ENCODE measurements at regions not wholly inside any gene's neighbourhood (a gene's known extent, or its start where the extent isn't known, plus 50 kb on each side); places are given as distances from the start of the nearest gene placed in this dataset.

DNA sequence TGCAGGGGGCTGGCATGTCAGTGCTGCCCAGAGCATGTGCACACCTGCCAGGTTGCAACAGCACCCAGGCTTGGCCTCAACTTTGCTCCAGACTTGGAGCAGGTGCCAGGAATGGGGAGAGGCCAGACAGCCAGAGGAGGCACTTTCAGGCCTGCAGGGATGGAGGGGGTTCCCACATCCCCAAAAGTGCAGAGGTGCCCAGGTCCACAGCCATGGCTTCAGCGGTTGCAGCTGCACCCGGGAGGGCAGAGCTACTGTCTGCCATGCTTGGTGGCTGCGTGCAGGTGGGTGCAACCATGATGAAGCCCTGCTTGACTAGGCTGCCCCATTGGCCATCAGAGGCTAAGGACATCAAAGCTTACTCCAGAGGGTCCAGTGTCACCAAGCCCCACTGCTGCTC is 196.8 kb upstream of the VRK2 start:
- no peak overlapping the region for H2BK5ac ChIP-seq (ENCODE audit: low read depth, low read length)
- no peaks in the 10 kb centered on the region for H3K23me2 ChIP-seq (ENCODE audit: low read depth, low read length)
- H3K4me2 ChIP-seq (ENCODE audit: insufficient read depth in 1 of 2, low read depth in 2 of 2, low read length in 2 of 2), result no peak overlapping the region
- H3K4me1 ChIP-seq (replicated peaks in 1 of 4; ENCODE audit: control insufficient read depth in 3 of 4, insufficient read depth in 4 of 4, low read length in 3 of 4), result no peaks in the 10 kb centered on the region
- no peak overlapping the region for H3K27ac ChIP-seq (ENCODE audit: low read depth, low read length)
- DNase-seq (ENCODE audit: low read depth in 1 of 2, low spot score in 2 of 2) (no peak), FAIRE-seq (no peak)
- no peaks in the 10 kb centered on the region for H3K79me1 ChIP-seq (ENCODE audit: low read depth, low read length)
- no peak overlapping the region for H2AK5ac ChIP-seq (ENCODE audit: low read depth, low read length)
- H2BK12ac ChIP-seq (ENCODE audit: low read depth, low read length), result no peak overlapping the region
- no peak overlapping the region for H4K8ac ChIP-seq (ENCODE audit: extremely low read depth, insufficient read depth, low read length)
- no peak overlapping the region for H3K4me3 ChIP-seq (ENCODE audit: extremely low read depth in 1 of 4, insufficient read depth in 2 of 4, low read depth in 3 of 4, low read length in 4 of 4)
- WGBS, 2 experiments (ENCODE audit: extremely low coverage in 1 of 2, insufficient coverage in 1 of 2, insufficient read length in 1 of 2, insufficient replicate concordance in 2 of 2, low coverage in 1 of 2, low lambda C conversion rate in 2 of 2, missing lambda C conversion rate in 1 of 2), result 100% methylated on average over 3 of the region's 3 CpGs; no CpG with 5 or more reads in 1 of the 2 experiments
- H3K56ac ChIP-seq (replicated peaks; ENCODE audit: insufficient read length, low read depth, low read length), result no peak overlapping the region
- no peak overlapping the region for H3K14ac ChIP-seq (ENCODE audit: insufficient read length)
- no peak overlapping the region for H2BK20ac ChIP-seq (ENCODE audit: low read length)
- no peaks in the 10 kb centered on the region for H3K79me2 ChIP-seq (ENCODE audit: control insufficient read depth in 1 of 2, insufficient read depth in 2 of 2, low read length in 2 of 2)
- H4K20me1 ChIP-seq (replicated peaks in 1 of 2; ENCODE audit: control insufficient read depth in 1 of 2, insufficient read depth in 2 of 2, low read length in 2 of 2), result no peaks in the 10 kb centered on the region
- H2BK15ac ChIP-seq (ENCODE audit: low read length), result no peak overlapping the region
- POLR2A ChIA-PET (ENCODE audit: partially characterized antibody), result no interaction called here
- no peak overlapping the region for H2AFZ ChIP-seq (ENCODE audit: low read length)
- no peak overlapping the region for H2BK120ac ChIP-seq (replicated peaks; ENCODE audit: low read depth, low read length)
- no peak overlapping the region for H4K91ac ChIP-seq (replicated peaks; ENCODE audit: insufficient read length, low read length)
- no peak overlapping the region for H3K9ac ChIP-seq (replicated peaks in 1 of 4; ENCODE audit: extremely low read depth in 1 of 4, low read depth in 3 of 4, low read length in 3 of 4)
- no peak overlapping the region for H3K4ac ChIP-seq (replicated peaks; ENCODE audit: insufficient read length, low read depth, low read length)
- H4K5ac ChIP-seq (ENCODE audit: insufficient read length, low read depth, low read length), result no peak overlapping the region
- peaks cover 0 to 5% of the 10 kb centered on the region in 2 experiments; a peak in 1 of 4 replicates for H3K9me3 ChIP-seq (ENCODE audit: insufficient read depth in 2 of 2, low read depth in 1 of 2, low read length in 1 of 2)
- H3K18ac ChIP-seq (ENCODE audit: extremely low read depth, low read length), result no peak overlapping the region
- CTCF ChIA-PET (ENCODE audit: partially characterized antibody), result interaction anchor here (0.8 to 1.3 kb wide), 2 partner anchors 11 to 56 kb away, joined by 3 read pairs; no protein-coding TSS in a partner anchor
- H3K27me3 ChIP-seq (replicated peaks in 1 of 4; ENCODE audit: control insufficient read depth in 3 of 4, extremely low read depth in 1 of 4, insufficient read depth in 3 of 4, low read length in 3 of 4), result no peaks in the 10 kb centered on the region
- H3K23ac ChIP-seq (ENCODE audit: insufficient read length), result no peak overlapping the region
- H3K36me3 ChIP-seq (ENCODE audit: control insufficient read depth in 2 of 4, insufficient read depth in 4 of 4, low read length in 3 of 4), result no peaks in the 10 kb centered on the region
- TF ChIP-seq, protein P1, sequence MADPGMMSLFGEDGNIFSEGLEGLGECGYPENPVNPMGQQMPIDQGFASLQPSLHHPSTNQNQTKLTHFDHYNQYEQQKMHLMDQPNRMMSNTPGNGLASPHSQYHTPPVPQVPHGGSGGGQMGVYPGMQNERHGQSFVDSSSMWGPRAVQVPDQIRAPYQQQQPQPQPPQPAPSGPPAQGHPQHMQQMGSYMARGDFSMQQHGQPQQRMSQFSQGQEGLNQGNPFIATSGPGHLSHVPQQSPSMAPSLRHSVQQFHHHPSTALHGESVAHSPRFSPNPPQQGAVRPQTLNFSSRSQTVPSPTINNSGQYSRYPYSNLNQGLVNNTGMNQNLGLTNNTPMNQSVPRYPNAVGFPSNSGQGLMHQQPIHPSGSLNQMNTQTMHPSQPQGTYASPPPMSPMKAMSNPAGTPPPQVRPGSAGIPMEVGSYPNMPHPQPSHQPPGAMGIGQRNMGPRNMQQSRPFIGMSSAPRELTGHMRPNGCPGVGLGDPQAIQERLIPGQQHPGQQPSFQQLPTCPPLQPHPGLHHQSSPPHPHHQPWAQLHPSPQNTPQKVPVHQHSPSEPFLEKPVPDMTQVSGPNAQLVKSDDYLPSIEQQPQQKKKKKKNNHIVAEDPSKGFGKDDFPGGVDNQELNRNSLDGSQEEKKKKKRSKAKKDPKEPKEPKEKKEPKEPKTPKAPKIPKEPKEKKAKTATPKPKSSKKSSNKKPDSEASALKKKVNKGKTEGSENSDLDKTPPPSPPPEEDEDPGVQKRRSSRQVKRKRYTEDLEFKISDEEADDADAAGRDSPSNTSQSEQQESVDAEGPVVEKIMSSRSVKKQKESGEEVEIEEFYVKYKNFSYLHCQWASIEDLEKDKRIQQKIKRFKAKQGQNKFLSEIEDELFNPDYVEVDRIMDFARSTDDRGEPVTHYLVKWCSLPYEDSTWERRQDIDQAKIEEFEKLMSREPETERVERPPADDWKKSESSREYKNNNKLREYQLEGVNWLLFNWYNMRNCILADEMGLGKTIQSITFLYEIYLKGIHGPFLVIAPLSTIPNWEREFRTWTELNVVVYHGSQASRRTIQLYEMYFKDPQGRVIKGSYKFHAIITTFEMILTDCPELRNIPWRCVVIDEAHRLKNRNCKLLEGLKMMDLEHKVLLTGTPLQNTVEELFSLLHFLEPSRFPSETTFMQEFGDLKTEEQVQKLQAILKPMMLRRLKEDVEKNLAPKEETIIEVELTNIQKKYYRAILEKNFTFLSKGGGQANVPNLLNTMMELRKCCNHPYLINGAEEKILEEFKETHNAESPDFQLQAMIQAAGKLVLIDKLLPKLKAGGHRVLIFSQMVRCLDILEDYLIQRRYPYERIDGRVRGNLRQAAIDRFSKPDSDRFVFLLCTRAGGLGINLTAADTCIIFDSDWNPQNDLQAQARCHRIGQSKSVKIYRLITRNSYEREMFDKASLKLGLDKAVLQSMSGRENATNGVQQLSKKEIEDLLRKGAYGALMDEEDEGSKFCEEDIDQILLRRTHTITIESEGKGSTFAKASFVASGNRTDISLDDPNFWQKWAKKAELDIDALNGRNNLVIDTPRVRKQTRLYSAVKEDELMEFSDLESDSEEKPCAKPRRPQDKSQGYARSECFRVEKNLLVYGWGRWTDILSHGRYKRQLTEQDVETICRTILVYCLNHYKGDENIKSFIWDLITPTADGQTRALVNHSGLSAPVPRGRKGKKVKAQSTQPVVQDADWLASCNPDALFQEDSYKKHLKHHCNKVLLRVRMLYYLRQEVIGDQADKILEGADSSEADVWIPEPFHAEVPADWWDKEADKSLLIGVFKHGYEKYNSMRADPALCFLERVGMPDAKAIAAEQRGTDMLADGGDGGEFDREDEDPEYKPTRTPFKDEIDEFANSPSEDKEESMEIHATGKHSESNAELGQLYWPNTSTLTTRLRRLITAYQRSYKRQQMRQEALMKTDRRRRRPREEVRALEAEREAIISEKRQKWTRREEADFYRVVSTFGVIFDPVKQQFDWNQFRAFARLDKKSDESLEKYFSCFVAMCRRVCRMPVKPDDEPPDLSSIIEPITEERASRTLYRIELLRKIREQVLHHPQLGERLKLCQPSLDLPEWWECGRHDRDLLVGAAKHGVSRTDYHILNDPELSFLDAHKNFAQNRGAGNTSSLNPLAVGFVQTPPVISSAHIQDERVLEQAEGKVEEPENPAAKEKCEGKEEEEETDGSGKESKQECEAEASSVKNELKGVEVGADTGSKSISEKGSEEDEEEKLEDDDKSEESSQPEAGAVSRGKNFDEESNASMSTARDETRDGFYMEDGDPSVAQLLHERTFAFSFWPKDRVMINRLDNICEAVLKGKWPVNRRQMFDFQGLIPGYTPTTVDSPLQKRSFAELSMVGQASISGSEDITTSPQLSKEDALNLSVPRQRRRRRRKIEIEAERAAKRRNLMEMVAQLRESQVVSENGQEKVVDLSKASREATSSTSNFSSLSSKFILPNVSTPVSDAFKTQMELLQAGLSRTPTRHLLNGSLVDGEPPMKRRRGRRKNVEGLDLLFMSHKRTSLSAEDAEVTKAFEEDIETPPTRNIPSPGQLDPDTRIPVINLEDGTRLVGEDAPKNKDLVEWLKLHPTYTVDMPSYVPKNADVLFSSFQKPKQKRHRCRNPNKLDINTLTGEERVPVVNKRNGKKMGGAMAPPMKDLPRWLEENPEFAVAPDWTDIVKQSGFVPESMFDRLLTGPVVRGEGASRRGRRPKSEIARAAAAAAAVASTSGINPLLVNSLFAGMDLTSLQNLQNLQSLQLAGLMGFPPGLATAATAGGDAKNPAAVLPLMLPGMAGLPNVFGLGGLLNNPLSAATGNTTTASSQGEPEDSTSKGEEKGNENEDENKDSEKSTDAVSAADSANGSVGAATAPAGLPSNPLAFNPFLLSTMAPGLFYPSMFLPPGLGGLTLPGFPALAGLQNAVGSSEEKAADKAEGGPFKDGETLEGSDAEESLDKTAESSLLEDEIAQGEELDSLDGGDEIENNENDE (IDR thresholded peaks at IDR 0.05; ENCODE audit: insufficient replicate concordance, low read length), result no peak

Data from H1 (cell line).